ENCODE measurements at regions not wholly inside any gene's neighbourhood (a gene's known extent, or its start where the extent isn't known, plus 50 kb on each side); places are given as distances from the start of the nearest gene placed in this dataset.
"Not testable (repeated sequence)": the region's sequence is repeated elsewhere in the genome, so short reads cannot be mapped to it uniquely, and the experiment has no call there.

DNA sequence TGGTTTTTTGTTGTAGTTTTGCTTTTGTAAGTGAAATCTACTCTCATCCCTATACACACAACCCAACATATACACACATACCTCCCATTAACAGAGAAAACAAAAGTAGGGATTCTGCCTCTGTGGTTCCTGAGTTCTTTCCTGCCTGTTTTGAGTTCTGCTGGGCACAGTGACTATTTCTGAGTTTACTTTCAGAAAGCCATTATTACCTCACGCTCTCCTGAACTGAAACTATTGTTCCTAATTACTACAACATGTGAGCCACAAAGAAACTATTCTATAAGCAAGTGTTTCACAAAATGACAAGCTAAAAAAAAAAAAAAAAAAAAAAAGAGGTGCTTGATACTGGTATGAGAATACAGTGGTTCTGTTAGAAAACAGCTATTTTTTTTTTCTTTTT is 110.9 kb downstream of the ALG10B start:
- DNase-seq (no peak), ATAC-seq (replicated peaks in 1 of 4) (no peak)
- H3K36me3 ChIP-seq (ENCODE audit: control insufficient read depth in 2 of 2, extremely low read depth in 1 of 2, insufficient read depth in 1 of 2, low read length in 1 of 2): no peaks in the 10 kb centered on the region
- H3K4me1 Mint-ChIP-seq: no peaks in the 10 kb centered on the region
- H3K27ac ChIP-seq (ENCODE audit: low read length): no peak overlapping the region
- no peaks in the 10 kb centered on the region for H3K9me3 ChIP-seq
- ChIA-PET CTCF (no interaction called here), POLR2A (no interaction called here)
- H3K4me3 ChIP-seq (ENCODE audit: control insufficient read depth in 1 of 2, extremely low read depth in 1 of 2, low read length in 1 of 2): no peak overlapping the region
- H3K27me3 ChIP-seq (replicated peaks in 1 of 2; ENCODE audit: control insufficient read depth in 2 of 2, extremely low read depth in 1 of 2, insufficient read depth in 2 of 2, low read length in 1 of 2): no peaks in the 10 kb centered on the region
- no CpG with 5 or more reads among the region's 1 CpG for WGBS (ENCODE audit: insufficient coverage)
- no peaks in the 10 kb centered on the region for H3K36me3 Mint-ChIP-seq
- no peaks in the 10 kb centered on the region for H3K4me1 ChIP-seq (ENCODE audit: control insufficient read depth in 1 of 2, extremely low read depth in 1 of 2, insufficient read depth in 2 of 2, low read length in 2 of 2)
- no peak overlapping the region for H3K4me3 Mint-ChIP-seq
- no peaks in the 10 kb centered on the region for H3K27me3 Mint-ChIP-seq
- H3K9me3 Mint-ChIP-seq: peaks cover 7 to 15% (median 13%) of the 10 kb centered on the region in 3 donors
- no peak overlapping the region for H3K27ac Mint-ChIP-seq

DNA sequence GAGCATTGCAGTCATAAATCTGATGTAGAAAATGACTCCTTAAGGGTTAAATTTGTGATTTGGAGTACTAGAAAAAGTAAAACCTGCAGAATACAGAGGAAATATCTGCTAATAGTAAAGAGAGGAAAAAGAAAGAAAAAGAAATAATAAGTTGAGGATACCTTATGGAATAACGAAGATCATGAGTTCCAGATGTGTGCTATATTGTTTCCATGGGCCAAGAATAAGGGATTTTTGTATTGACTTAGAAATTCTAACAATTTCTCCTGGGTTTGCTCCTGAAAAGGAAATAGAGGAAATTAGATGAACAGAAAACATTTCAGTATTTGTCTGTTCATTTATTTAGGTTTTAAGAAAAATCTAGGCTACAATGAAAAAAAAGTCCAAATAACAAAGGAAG is 115.3 kb downstream of the ALG10B start:
- Mint-ChIP-seq H3K4me1 (no peaks in the 10 kb centered on the region), H3K9me3 (peaks cover 14 to 29% (median 22%) of the 10 kb centered on the region in 3 donors), H3K27me3 (no peaks in the 10 kb centered on the region), H3K4me3 (no peak overlapping the region), H3K27ac (no peak overlapping the region), H3K36me3 (no peaks in the 10 kb centered on the region)
- ATAC-seq (replicated peaks in 1 of 4) (no peak), DNase-seq (no peak)
- Histone ChIP-seq H3K27me3 (replicated peaks in 1 of 2; ENCODE audit: control insufficient read depth in 2 of 2, extremely low read depth in 1 of 2, insufficient read depth in 2 of 2, low read length in 1 of 2) (no peaks in the 10 kb centered on the region), H3K9me3 (no peaks in the 10 kb centered on the region), H3K36me3 (ENCODE audit: control insufficient read depth in 2 of 2, extremely low read depth in 1 of 2, insufficient read depth in 1 of 2, low read length in 1 of 2) (no peaks in the 10 kb centered on the region), H3K27ac (ENCODE audit: low read length) (no peak overlapping the region), H3K4me3 (ENCODE audit: control insufficient read depth in 1 of 2, extremely low read depth in 1 of 2, low read length in 1 of 2) (no peak overlapping the region), H3K4me1 (ENCODE audit: control insufficient read depth in 1 of 2, extremely low read depth in 1 of 2, insufficient read depth in 2 of 2, low read length in 2 of 2) (no peaks in the 10 kb centered on the region)
- ChIA-PET CTCF (no interaction called here), POLR2A (no interaction called here)
- no CpG with 5 or more reads among the region's 1 CpG for WGBS (ENCODE audit: insufficient coverage)

DNA sequence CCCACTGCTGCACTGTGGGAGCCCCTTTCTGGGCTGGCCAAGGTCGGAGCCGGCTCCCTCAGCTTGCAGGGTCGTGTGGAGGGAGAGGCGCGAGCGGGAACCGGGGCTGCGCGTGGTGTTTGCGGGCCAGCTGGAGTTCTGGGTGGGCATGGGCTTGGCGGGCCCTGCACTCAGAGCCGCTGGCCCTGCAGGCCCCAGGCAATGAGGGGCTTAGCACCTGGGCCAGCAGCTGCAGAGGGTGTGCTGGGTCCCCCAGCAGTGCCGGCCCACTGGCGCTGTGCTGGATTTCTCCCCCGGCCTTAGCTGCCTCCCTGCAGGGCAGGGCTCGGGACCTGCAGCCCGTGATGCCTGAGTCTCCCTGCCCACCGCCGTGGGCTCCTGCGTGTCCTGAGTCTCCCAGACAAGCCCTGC is 125.3 kb downstream of the ALG10B start:
- H3K36me3 ChIP-seq (ENCODE audit: control insufficient read depth in 2 of 2, extremely low read depth in 1 of 2, insufficient read depth in 1 of 2, low read length in 1 of 2); H3K27ac Mint-ChIP-seq; H3K9me3 ChIP-seq; H3K27me3 ChIP-seq (replicated peaks in 1 of 2; ENCODE audit: control insufficient read depth in 2 of 2, extremely low read depth in 1 of 2, insufficient read depth in 2 of 2, low read length in 1 of 2); POLR2A ChIA-PET; H3K27ac ChIP-seq (ENCODE audit: low read length); H3K4me3 ChIP-seq (ENCODE audit: control insufficient read depth in 1 of 2, extremely low read depth in 1 of 2, low read length in 1 of 2); H3K36me3 Mint-ChIP-seq; H3K4me1 Mint-ChIP-seq; H3K4me1 ChIP-seq (ENCODE audit: control insufficient read depth in 1 of 2, extremely low read depth in 1 of 2, insufficient read depth in 2 of 2, low read length in 2 of 2); H3K27me3 Mint-ChIP-seq; H3K4me3 Mint-ChIP-seq; CTCF ChIA-PET; ATAC-seq (replicated peaks in 1 of 4): not testable (repeated sequence)
- peaks cover 15 to 20% (median 17%) of the 10 kb centered on the region in 3 donors for H3K9me3 Mint-ChIP-seq
- 92% methylated on average over 20 of the region's 20 CpGs for WGBS (ENCODE audit: insufficient coverage)
- peak in 1 of 35 experiments; percentile 1 for DNase-seq

DNA sequence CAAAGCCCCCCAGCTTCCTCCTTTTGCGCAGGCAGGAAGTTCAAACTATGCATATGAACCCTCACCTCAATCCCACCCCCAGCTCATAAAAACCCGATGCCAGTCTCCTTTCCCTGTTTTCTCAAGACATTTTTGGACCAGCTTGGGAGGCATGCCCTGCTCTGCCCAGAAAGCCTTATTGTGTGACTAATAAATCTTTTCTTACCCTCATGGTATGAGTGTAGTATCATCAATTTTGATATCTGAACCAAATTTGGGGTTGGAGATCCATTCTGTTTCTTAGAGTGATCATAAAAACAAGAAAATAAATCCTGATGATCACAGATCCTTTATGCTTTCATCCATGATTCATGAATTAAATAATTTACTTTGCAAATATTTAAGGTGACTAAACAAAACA is 128.5 kb downstream of the ALG10B start:
- DNase-seq (no peak), ATAC-seq (replicated peaks in 1 of 4) (no peak)
- Histone ChIP-seq H3K36me3 (ENCODE audit: control insufficient read depth in 2 of 2, extremely low read depth in 1 of 2, insufficient read depth in 1 of 2, low read length in 1 of 2) (no peaks in the 10 kb centered on the region), H3K27me3 (replicated peaks in 1 of 2; ENCODE audit: control insufficient read depth in 2 of 2, extremely low read depth in 1 of 2, insufficient read depth in 2 of 2, low read length in 1 of 2) (no peaks in the 10 kb centered on the region), H3K4me3 (ENCODE audit: control insufficient read depth in 1 of 2, extremely low read depth in 1 of 2, low read length in 1 of 2) (peak overlapping the region in 1 of 2 donors; percentile 38), H3K4me1 (ENCODE audit: control insufficient read depth in 1 of 2, extremely low read depth in 1 of 2, insufficient read depth in 2 of 2, low read length in 2 of 2) (no peaks in the 10 kb centered on the region), H3K27ac (ENCODE audit: low read length) (no peak overlapping the region), H3K9me3 (peaks cover 3% of the 10 kb centered on the region)
- Mint-ChIP-seq H3K27me3 (no peaks in the 10 kb centered on the region), H3K4me3 (no peak overlapping the region), H3K36me3 (no peaks in the 10 kb centered on the region), H3K27ac (no peak overlapping the region), H3K9me3 (peaks cover 5 to 15% (median 14%) of the 10 kb centered on the region in 3 donors), H3K4me1 (no peaks in the 10 kb centered on the region)
- WGBS (ENCODE audit: insufficient coverage): 100% methylated on average over 1 of the region's 2 CpGs
- CTCF ChIA-PET: no interaction called here
- POLR2A ChIA-PET: no interaction called here

DNA sequence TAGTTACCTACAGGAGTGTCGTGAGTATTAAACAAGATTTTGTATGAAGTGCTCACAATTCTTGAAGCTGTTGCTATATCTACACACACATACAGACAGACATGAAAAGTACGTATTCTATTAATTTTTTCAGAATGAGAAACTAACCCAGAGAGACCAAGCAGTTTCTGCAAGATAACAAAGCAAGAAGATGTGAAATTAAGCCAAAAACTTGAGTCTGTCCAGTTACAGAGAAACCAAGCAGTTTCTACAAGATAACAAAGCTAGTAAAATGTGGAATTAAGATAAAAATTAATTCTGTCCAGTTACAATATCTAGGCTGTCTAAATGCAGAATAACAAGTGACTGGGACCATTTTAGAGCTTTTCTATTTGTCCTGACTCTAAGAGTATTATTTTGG is 132.4 kb downstream of the ALG10B start:
- no peaks in the 10 kb centered on the region for H3K4me1 ChIP-seq (ENCODE audit: control insufficient read depth in 1 of 2, extremely low read depth in 1 of 2, insufficient read depth in 2 of 2, low read length in 2 of 2)
- WGBS (ENCODE audit: insufficient coverage): no CpG with 5 or more reads among the region's 2 CpGs
- H3K27ac ChIP-seq (ENCODE audit: low read length): no peak overlapping the region
- H3K4me3 Mint-ChIP-seq: no peak overlapping the region
- CTCF ChIA-PET: no interaction called here
- no peaks in the 10 kb centered on the region for H3K27me3 ChIP-seq (replicated peaks in 1 of 2; ENCODE audit: control insufficient read depth in 2 of 2, extremely low read depth in 1 of 2, insufficient read depth in 2 of 2, low read length in 1 of 2)
- peaks cover 3% of the 10 kb centered on the region for H3K9me3 ChIP-seq
- no peak for DNase-seq
- no peak for ATAC-seq (replicated peaks in 1 of 4)
- H3K27ac Mint-ChIP-seq: no peak overlapping the region
- no peaks in the 10 kb centered on the region for H3K4me1 Mint-ChIP-seq
- peaks cover 12 to 15% (median 13%) of the 10 kb centered on the region in 3 donors for H3K9me3 Mint-ChIP-seq
- POLR2A ChIA-PET: no interaction called here
- H3K4me3 ChIP-seq (ENCODE audit: control insufficient read depth in 1 of 2, extremely low read depth in 1 of 2, low read length in 1 of 2): no peak overlapping the region
- no peaks in the 10 kb centered on the region for H3K27me3 Mint-ChIP-seq
- no peaks in the 10 kb centered on the region for H3K36me3 ChIP-seq (ENCODE audit: control insufficient read depth in 2 of 2, extremely low read depth in 1 of 2, insufficient read depth in 1 of 2, low read length in 1 of 2)
- H3K36me3 Mint-ChIP-seq: no peaks in the 10 kb centered on the region

DNA sequence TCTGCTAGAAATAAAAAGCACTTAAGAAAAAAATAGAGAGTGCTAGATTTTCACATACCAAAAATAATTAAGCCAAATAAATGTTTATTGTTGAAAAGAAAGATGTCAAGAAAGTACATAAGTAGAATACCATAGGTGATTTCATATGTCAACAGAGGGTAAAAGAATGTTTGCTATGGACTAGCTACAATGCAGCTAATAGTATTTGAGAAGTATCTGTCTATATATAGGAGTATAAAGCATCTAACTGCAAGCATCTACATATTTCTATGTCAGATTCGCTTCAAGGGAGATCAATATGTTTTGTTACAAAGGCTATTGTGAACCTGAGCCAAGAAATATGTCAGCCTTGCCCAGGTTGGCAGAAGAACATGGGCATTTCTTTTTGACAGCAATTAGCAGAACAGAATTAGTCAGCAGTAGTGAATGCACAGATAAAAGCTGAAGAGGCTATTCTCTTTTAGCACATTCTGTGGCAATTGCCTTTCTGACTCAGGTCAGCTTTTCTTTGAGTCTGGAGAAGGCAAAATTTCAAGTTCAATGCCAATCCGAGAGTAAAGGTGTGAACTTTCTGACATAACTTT is 140.1 kb downstream of the ALG10B start:
- H3K4me1 Mint-ChIP-seq: no peaks in the 10 kb centered on the region
- no peak for ATAC-seq (replicated peaks in 1 of 4)
- Histone ChIP-seq H3K4me3 (ENCODE audit: control insufficient read depth in 1 of 2, extremely low read depth in 1 of 2, low read length in 1 of 2) (no peak overlapping the region), H3K4me1 (ENCODE audit: control insufficient read depth in 1 of 2, extremely low read depth in 1 of 2, insufficient read depth in 2 of 2, low read length in 2 of 2) (no peaks in the 10 kb centered on the region), H3K27me3 (replicated peaks in 1 of 2; ENCODE audit: control insufficient read depth in 2 of 2, extremely low read depth in 1 of 2, insufficient read depth in 2 of 2, low read length in 1 of 2) (no peaks in the 10 kb centered on the region), H3K27ac (ENCODE audit: low read length) (no peak overlapping the region), H3K36me3 (ENCODE audit: control insufficient read depth in 2 of 2, extremely low read depth in 1 of 2, insufficient read depth in 1 of 2, low read length in 1 of 2) (no peaks in the 10 kb centered on the region), H3K9me3 (no peaks in the 10 kb centered on the region)
- H3K27me3 Mint-ChIP-seq: no peaks in the 10 kb centered on the region
- H3K9me3 Mint-ChIP-seq: peaks cover 15 to 42% (median 16%) of the 10 kb centered on the region in 3 donors
- WGBS (ENCODE audit: insufficient coverage): no CpG with 5 or more reads among the region's 2 CpGs
- H3K27ac Mint-ChIP-seq: no peak overlapping the region
- CTCF ChIA-PET: no interaction called here
- no peaks in the 10 kb centered on the region for H3K36me3 Mint-ChIP-seq
- DNase-seq: no peak
- POLR2A ChIA-PET: no interaction called here
- no peak overlapping the region for H3K4me3 Mint-ChIP-seq

DNA sequence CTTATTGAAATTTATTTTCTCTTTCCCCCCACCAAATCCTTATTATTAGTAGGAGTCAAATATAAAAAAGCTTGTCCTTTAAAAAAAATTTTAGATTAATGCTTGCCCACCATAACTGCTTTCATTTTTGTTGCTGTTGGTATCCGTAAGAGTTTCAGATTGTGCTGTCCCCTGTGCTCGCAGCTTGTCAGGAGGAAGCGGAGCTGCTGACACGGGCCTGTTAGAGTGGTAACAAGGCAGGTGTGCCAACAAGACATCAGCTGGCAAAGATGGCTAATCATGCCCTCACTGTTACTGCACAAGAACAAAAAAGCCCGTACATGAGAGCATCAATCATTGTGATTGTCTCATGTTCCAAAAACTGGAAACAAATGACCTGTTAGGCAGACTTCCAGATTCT is 148.4 kb downstream of the ALG10B start:
- Mint-ChIP-seq H3K27ac (no peak overlapping the region), H3K27me3 (no peaks in the 10 kb centered on the region), H3K9me3 (peaks cover 0 to 4% (median 0%) of the 10 kb centered on the region in 3 donors), H3K4me3 (no peak overlapping the region), H3K36me3 (no peaks in the 10 kb centered on the region), H3K4me1 (no peaks in the 10 kb centered on the region)
- Histone ChIP-seq H3K27ac (ENCODE audit: low read length) (no peak overlapping the region), H3K27me3 (replicated peaks in 1 of 2; ENCODE audit: control insufficient read depth in 2 of 2, extremely low read depth in 1 of 2, insufficient read depth in 2 of 2, low read length in 1 of 2) (no peaks in the 10 kb centered on the region), H3K9me3 (no peaks in the 10 kb centered on the region), H3K4me3 (ENCODE audit: control insufficient read depth in 1 of 2, extremely low read depth in 1 of 2, low read length in 1 of 2) (no peak overlapping the region), H3K36me3 (ENCODE audit: control insufficient read depth in 2 of 2, extremely low read depth in 1 of 2, insufficient read depth in 1 of 2, low read length in 1 of 2) (no peaks in the 10 kb centered on the region), H3K4me1 (ENCODE audit: control insufficient read depth in 1 of 2, extremely low read depth in 1 of 2, insufficient read depth in 2 of 2, low read length in 2 of 2) (no peaks in the 10 kb centered on the region)
- ATAC-seq (replicated peaks in 1 of 4) (no peak), DNase-seq (no peak)
- ChIA-PET CTCF (no interaction called here), POLR2A (no interaction called here)
- 82% methylated on average over 4 of the region's 5 CpGs for WGBS (ENCODE audit: insufficient coverage)

All from T-cell (primary cell).